Stomach (tissue), 4 donors: ENCODE measurements at regions not wholly inside any gene's neighbourhood (a gene's known extent, or its start where the extent isn't known, plus 50 kb on each side); places are given as distances from the start of the nearest gene placed in this dataset.

Experiments
- POLR2AphosphoS5 ChIP-seq, 3 donors: sonication (generic); formaldehyde crosslinking; IDR thresholded peaks; one replicate each; pipeline ENCODE4 v1.6.1; 2016; ENCODE audit warnings: antibody characterized with exemption in 3 of 3
- TF ChIP-seq, protein P1 (sequence below), 7 experiments: fragments of 450-650 bp in 4 of 7; fragments of 200-600 bp in 3 of 7; sonication (generic) in 3 of 7; IDR thresholded peaks; one replicate each; pipeline ENCODE4 v1.5.1; 2016 to 2019; ENCODE audit warnings: antibody characterized with exemption in 7 of 7, control low read depth in 2 of 7, mild to moderate bottlenecking in 1 of 7

- TF ChIP-seq, protein P1, sequence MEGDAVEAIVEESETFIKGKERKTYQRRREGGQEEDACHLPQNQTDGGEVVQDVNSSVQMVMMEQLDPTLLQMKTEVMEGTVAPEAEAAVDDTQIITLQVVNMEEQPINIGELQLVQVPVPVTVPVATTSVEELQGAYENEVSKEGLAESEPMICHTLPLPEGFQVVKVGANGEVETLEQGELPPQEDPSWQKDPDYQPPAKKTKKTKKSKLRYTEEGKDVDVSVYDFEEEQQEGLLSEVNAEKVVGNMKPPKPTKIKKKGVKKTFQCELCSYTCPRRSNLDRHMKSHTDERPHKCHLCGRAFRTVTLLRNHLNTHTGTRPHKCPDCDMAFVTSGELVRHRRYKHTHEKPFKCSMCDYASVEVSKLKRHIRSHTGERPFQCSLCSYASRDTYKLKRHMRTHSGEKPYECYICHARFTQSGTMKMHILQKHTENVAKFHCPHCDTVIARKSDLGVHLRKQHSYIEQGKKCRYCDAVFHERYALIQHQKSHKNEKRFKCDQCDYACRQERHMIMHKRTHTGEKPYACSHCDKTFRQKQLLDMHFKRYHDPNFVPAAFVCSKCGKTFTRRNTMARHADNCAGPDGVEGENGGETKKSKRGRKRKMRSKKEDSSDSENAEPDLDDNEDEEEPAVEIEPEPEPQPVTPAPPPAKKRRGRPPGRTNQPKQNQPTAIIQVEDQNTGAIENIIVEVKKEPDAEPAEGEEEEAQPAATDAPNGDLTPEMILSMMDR (IDR thresholded peaks at IDR 0.05) = no peak
- TF ChIP-seq POLR2AphosphoS5 (IDR thresholded peaks at IDR 0.05) = no peak
Observed at GRCh38 chr2:123370186-123370585, 654.9 kb upstream of the CNTNAP5 start.
